ENCODE measurements at regions not wholly inside any gene's neighbourhood (a gene's known extent, or its start where the extent isn't known, plus 50 kb on each side); places are given as distances from the start of the nearest gene placed in this dataset.
"Not testable (repeated sequence)": the region's sequence is repeated elsewhere in the genome, so short reads cannot be mapped to it uniquely, and the experiment has no call there.

DNA sequence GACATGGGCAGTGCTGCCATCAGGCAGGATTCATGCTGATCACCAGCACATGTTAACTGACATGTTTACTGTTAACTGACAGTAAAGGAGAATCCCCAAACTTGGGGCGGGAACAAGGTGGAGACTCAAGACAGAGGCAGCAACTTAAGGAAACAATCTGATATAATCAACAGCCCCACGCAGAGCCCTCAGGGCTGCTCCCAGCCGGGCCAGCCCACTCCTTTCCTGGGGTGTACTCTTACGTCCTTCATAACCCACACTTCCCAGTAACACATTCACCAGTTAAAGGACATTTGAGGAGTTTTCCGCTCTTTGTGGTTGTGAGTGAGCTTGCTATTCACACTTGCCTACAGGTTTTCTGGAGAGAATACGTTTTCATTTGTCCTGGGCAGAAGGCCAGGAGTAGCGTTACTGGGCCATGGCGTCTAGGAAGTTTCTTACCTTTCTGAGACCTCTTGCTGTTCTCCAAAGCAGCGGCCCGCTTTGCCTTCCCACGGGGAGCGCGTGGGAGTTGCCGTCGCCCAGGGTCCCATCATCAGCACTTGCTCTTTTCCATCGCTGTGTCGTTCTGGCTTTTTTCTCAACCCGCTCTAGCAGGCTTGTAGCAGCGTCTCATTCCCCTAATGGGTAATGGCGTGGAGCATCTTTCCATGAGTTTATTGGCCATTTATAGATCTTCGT is 56.4 kb downstream of the FOXF2 start:
- intact Hi-C loops (cut with DNase I) = no loop called here
- no peak for DNase-seq (ENCODE audit: low spot score)

DNA sequence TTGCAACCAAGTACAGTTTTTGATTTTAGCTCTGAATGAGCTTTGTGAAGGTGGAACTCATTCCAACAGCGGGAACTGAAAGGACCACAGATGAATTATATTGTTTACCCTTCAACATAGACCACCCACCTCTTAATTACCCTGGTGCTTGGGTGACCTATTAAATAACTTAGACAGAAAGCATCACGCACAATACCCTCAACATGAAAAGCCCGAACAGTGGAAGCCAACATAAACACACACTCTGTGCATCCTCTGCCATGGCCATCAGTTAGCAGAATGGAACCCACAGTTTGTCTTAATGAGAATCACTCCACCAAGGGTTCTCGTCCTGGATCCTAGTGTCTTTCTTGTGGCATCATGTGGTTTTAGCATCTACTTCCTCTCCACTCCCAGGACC is 60.5 kb downstream of the FOXF2 start:
- intact Hi-C loops (cut with DNase I) = no loop called here
- no peak for DNase-seq (ENCODE audit: low spot score)

DNA sequence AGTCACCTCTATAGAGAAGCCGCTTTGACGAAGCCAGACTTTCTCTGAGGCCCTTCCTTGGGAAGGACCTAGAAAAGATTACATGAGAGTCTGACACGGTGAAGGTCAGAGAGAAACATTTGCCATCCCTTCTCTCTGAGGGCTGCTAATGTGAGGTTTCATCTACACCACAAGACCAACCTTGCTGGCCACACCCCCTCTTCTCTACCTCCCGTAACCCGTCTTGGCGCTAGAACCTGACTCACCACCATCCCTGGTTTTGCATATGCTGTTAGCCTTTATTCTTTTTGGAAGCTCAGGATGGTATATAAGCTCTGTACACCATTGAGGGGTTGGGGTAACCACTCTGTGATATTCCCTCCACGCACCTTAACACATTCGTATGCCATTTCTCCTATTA is 63.6 kb downstream of the FOXF2 start:
- no peak for DNase-seq (ENCODE audit: low spot score)
- intact Hi-C loops (cut with DNase I) = no loop called here

DNA sequence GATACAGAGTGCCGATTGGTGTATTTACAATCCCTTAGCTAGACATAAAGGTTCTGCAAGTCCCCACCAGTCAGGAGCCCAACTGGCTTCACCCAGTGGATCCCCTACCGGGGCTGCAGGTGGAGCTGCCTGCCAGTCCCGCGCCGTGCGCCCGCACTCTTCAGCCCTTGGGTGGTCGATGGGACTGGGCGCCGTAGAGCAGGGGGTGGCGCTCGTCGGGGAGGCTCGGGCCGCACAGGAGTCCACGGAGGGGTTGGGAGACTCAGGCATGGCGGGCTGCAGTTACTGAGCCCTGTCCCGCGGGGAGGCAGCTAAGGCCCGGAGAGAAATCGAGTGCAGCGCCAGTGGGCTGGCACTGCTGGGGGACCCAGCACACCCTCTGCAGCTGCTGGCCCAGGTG is 67.4 kb downstream of the FOXF2 start:
- DNase-seq (ENCODE audit: low spot score); intact Hi-C loops (cut with DNase I): not testable (repeated sequence)

DNA sequence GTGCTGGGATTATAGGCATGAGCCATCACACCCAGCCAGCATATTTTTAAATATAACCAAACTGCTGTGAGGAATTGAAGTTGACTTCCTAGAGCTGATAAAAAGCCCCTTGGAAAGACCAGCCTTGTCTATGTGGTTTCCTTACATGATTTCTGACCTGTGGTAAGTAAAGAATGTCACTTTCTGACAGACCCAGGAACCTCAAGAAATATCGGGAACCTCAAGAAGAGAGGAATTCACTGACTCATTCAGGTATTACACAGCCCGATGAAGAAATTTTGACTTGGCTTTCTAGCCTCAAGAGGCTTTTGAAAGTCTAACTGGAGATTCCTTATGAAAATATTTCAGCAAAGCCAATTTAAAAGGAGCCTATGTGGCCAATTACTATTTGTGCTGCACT is 71.8 kb downstream of the FOXF2 start:
- DNase-seq (ENCODE audit: low spot score) = no peak
- intact Hi-C loops (cut with DNase I) = no loop called here

DNA sequence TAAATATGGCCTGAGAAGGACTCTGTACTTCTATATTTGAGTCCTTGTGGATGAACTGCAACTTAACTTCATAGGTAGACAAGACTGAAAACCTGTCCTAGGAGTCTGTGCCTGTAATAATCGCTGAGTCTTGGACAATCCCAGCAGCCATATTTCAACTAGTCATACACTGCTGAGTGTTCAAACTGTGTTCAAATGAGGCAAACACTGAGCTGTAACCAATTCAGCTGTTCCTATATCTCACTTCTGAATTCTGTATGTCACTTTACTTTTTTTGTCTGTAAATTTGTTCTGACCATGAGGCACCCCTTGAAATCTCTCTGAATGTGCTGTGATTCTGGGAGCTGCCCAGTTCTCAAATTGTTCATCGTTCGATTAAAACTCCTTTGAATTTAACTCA is 72.4 kb downstream of the FOXF2 start:
- intact Hi-C loops (cut with DNase I) = no loop called here
- no peak for DNase-seq (ENCODE audit: low spot score)

DNA sequence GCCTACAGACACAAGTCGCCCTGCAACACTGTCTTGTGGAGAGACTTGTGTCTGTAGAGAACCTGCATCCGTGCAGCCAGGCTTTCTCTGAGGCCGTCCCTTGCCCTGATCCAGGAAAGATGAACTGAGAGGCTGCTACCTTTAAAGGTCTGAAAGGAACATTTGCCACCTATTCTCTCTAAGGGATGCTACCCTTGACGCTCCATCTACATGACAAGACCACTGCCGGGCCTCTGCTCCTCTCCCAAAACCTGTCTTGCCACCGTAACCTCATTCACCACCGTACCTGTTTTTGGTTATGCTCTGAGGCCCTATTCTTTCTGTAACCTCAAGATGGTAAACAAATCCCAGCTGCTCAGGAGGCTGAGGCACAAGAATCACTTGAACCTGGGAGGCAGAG is 73.9 kb downstream of the FOXF2 start:
- intact Hi-C loops (cut with DNase I) = no loop called here
- no peak for DNase-seq (ENCODE audit: low spot score)

DNA sequence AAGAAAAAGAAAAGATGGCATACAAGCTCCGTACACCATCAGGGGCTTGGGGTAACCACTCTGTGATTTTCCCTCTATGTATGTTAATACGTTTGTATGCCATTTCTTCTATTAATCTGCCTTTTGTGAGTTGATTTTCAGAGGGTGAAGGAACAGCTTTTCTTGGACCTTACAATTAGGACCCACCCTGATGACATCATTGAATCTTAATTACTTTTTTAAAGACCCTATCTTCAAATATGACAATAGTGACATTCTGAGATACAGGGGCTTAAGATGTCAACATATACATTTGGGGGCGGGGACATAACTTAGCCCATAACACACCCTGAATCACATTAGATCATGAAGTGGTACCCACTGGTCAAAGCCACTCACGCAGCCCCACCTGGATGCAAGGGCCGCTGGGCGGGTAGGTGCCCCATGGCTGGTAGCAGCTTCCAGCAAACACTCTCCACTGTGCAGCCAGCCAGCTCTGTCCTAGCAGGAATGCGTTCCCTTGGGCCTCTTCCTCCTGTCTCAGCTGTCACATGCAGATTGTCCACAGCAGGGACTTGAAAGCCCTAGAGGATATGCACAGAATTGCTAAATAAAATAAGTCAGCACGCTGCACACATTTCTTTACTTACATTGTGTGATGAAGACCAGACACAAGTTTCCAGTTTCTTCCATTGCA is 74.5 kb downstream of the FOXF2 start:
- intact Hi-C loops (cut with DNase I) = no loop called here

DNA sequence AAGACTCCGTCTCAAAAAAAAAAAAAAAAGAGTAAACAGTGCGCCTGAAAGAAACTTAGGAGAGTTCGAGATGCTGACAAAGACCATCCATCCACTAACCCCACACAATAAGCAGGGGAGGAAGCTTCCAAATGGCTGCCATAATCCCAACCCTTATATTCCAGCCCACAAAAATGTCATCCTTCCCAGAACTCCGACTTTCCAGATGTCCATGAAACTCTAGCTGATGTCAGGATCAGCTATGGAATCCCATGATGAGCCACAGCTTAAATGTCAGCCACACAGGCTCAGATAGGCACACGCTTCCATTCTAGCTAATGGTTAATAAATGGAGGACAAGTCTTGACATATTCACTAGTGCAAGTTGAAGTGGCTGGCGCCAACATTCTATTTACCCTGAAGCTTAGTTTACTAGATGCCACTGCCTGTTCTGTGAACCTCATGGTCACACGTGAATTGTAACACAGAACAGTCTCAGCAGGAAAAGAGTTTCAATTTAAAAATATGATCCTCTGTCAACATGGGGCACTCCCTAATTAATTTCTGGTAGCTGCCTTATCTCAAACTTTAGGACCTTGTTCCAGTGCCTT is 75.5 kb downstream of the FOXF2 start:
- DNase-seq (ENCODE audit: low spot score) = no peak
- intact Hi-C loops (cut with DNase I) = no loop called here

More for the DNA sequence above, 74.5 kb downstream of the FOXF2 start:
- no peak for DNase-seq (ENCODE audit: low spot score)

DNA sequence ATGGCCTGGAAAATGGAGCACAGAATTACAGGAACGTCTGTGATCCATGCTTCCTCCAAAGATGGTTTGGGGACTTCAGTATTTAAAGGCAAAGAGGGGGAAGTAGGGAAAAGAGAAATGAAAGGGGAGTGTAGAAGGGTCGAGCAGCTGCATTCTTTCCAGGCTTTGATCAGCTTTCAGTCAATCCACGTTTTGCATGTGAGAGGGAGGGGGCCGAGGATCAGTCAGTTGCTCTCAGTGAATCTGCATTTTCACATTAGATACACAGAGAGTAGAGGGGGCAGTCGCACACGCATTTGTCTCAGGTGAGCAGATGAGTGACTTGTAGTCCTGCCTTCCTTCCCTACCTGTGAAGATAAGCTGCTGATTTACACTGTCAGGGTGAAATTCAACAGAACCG is 78.8 kb downstream of the FOXF2 start:
- DNase-seq (ENCODE audit: low spot score) = no peak
- intact Hi-C loops (cut with DNase I) = no loop called here

DNA sequence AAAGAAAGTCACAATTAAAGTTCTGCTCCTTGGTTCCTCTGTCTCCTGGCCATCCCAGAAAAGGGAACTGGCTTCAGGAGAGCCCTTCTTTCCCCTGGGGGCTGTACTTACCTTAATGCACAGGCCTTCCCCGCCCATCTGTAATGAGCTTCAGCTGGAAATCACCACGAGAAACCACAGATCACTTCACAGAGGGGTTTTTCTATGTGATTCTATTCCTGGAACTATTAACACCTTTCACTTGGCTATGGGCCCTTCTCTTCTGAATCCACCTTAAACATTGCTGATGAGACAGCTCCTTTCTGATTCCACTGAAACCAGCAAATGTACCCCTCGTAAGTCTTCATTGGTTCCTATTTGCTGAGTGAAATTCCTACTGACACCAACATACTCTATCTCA is 80.7 kb downstream of the FOXF2 start:
- intact Hi-C loops (cut with DNase I) = no loop called here
- DNase-seq (ENCODE audit: low spot score) = no peak

DNA sequence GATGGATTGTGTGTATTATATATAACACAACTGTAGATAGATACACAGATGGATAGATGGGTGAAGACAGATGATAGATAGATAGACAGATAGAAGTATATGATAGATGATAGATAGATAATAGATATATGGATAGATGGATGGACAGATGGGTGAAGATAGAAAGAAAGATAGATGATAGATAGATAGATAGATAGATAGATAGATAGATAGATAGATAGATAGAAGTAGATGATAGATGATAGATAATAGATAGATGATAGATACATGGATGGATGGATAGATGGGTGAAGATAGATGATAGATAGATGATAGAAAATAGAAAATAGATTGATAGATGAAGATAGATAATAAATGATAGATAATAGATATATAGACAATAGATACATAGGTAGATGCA is 83.3 kb downstream of the FOXF2 start:
- DNase-seq (ENCODE audit: low spot score) = no peak

DNA sequence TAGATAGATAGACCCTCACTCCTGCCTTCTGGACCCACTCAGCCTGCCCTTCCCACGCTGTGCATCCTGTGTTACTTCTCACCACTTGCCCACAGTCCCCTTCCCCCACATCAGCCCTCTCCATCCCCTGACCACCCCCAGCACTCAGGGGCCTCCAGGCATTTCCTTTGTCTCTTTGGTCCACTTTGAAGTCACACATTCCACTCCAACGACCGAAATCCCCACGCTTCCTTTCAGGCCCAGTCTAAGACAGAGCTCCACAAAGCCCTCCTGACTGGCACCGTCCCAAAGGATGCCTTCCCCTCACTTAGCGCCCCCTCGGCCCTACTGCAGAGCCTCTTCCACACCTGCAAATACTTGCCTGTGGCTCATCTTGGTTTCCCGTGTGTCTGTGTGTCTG is 83.8 kb downstream of the FOXF2 start:
- intact Hi-C loops (cut with DNase I) = no loop called here

More for the DNA sequence above, 83.3 kb downstream of the FOXF2 start:
- intact Hi-C loops (cut with DNase I) = no loop called here

DNA sequence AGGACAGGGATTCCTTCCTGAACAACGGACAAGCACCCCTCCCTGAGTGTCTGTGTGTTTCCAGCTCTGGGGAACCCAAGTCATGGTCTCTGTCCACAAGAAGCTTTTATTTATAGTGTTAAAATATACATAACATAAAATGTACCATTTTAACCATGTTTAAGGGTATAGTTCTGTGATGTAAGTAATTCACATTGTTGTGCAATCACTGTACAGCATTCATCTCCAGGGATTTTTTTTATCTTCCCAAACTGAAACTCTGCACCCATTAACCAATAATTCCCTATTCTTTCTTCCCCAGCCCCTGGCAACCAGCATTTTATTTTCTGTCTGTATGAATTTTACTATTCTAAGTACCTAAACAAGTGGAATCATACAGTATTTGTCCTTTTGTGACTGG is 84.2 kb downstream of the FOXF2 start:
- intact Hi-C loops (cut with DNase I) = no loop called here
- DNase-seq (ENCODE audit: low spot score) = no peak

More for the DNA sequence above, 83.8 kb downstream of the FOXF2 start:
- no peak for DNase-seq (ENCODE audit: low spot score)

DNA sequence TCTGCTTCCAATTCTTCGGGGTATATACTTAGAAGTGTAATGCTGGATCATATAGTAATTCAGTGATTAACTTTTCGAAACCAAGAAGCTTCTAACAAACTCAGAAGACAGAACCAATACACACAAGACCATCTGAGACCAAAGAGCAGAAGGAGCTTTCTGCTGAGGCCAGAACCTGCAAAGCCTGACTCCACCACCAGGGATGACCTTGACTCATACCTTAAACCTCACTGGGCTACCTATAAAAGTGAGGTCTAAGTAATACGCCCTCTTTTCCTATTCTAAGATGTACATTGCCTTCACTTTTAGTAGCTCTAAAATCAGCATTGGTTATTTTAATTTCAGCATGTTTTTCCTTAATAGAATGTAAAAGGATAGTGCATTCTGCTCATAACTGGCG is 84.8 kb downstream of the FOXF2 start:
- intact Hi-C loops (cut with DNase I) = no loop called here
- DNase-seq (ENCODE audit: low spot score) = no peak

DNA sequence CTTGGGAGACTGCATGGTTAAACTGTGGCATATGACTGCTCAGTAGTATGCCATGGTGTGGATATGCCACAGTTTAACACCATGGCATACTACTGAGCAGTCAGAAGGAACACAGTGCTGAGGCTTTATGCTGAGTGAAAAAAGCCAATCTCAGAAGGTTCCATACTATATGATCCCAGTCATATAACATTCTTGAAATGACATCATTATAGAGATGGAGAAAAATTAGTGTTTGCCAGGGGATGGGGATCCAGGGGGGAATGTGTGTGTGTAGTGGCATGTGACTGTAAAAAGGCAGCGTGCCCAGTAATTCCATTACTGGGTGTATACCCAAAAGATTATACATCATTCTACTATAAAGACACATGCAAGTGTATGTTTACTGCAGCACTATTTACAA is 85.8 kb downstream of the FOXF2 start:
- intact Hi-C loops (cut with DNase I) = no loop called here
- no peak for DNase-seq (ENCODE audit: low spot score)

DNA sequence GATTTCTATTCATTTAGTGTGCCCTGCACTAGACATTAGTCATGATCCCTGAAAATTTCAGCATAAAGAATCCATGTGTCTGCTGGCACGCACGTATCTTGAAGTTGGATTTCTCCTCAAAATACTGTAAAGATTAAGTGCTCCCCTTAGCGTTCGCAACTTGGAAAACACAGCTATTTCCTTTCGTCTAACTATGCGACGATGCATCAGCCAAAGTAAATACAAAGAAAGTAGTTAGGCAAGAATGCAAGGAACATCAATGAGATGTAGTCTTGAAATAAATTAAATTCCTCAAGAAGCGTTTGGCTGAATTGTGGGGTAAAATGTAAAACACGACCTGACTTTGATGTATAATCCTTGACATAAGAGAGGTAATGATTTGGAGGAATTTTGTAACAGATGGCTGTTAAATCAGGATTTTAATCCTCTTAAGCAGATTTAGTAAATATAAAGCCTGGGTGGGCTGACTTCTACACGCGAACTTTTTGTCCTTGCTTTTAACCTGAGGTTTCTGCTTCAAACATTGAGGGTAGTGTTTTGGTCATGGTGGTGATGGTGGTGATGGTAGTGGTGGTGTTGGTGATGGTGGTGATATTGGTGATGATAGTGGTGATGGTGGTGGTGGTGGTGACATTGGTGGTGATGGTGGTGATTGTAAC is 88.2 kb downstream of the FOXF2 start:
- intact Hi-C loops (cut with DNase I) = no loop called here
- no peak for DNase-seq (ENCODE audit: low spot score)

DNA sequence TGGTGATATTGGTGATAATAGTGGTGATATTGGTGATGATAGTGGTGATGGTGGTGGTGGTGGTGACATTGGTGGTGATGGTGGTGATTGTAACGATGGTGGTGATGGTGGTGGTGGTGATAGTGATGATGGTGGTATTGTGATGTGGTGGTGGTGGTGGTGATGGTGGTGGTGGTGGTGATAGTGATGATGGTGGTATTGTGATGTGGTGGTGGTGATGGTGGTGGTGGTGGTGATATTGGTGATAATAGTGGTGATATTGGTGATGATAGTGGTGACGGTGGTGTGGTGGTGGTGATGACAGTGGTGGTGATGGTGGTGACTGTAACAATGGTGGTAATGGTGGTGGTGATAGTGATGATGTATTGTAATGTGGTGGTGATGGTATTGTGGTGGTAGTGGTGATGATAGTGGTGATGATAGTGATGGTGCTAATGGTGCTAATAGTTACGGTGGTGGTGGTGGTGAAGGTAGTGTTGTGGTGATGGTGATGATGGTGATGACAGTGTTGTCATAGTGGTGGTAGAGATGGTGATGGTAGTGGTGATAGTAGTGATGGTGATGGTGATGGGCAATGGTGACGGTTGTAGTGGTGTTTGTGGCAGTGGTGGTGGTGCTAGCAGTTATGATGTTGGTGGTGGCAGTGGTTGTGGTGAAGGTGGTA is 88.9 kb downstream of the FOXF2 start:
- intact Hi-C loops (cut with DNase I); DNase-seq (ENCODE audit: low spot score): not testable (repeated sequence)

DNA sequence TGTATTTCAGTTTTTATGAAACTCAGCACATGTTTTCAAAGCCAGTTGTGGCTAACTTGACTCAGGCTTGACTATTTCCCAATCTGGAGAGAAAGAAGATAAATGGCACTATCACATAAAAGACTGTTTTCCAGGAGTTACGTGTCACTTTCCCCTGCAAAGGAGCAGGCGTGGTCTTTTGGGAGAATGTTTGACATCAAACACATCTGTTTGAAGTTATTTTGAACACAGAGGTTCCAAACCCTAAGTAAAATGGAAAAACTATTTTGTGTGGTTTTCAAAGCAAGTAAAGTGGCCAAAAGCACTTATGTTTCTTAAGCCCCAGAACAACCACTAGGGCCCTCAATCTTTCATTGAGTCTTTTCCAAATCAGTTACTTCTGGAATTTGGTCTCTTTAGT is 89.7 kb downstream of the FOXF2 start:
- no peak for DNase-seq (ENCODE audit: low spot score)
- intact Hi-C loops (cut with DNase I) = no loop called here

DNA sequence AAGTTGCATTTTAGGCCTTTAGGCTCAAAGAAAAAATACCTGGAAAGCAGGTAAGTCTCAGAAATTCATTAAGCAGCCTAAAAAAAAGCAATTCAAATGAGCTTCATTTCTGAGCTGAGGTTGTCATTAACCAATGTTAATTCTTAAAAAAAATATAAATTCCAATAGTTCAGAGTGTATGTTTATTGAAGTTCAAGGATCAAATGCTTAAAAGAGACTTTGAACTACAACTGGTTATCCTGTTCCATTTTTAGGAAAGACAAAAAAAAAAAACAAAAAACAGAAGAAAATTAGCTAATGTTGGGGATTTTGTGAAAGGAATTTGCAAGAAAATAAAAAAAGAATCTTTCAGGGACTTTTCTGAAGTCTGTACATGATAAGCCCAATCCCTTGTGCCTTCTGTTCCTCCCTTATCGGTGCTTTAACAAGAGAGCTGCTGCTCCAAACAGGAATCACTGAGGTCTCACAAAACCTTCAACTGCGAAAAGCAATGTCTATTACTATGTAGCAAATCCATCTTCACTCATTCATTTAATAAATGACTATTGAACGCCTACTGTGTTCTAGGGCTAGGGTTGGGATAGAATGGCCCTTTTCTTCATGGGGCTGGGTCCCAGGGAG is 90.3 kb downstream of the FOXF2 start:
- DNase-seq (ENCODE audit: low spot score) = no peak
- intact Hi-C loops (cut with DNase I) = no loop called here

All from posterior vena cava (tissue), 2 donors.